ENCODE measurements at regions not wholly inside any gene's neighbourhood (a gene's known extent, or its start where the extent isn't known, plus 50 kb on each side); places are given as distances from the start of the nearest gene placed in this dataset.
"Not testable (repeated sequence)": the region's sequence is repeated elsewhere in the genome, so short reads cannot be mapped to it uniquely, and the experiment has no call there.

- DNase-seq (ENCODE audit: low read depth, low spot score); in situ Hi-C loops (cut with HindIII; ENCODE audit: low pct_unique_long_range_greater_than_20kb, low sequenced_read_pairs): not testable (repeated sequence)
Observed at GRCh38 chr7:101758519-101758918, 58.9 kb upstream of the CUX1 start.

GRCh38 chr7:101764221-101764620 lies 53.2 kb upstream of the CUX1 start:
- in situ Hi-C loops (cut with HindIII; ENCODE audit: low pct_unique_long_range_greater_than_20kb, low sequenced_read_pairs), result no loop called here

GRCh38 chr7:101767544-101767943 lies 49.9 kb upstream of the CUX1 start:
- in situ Hi-C loops (cut with HindIII; ENCODE audit: low pct_unique_long_range_greater_than_20kb, low sequenced_read_pairs), result no loop called here
- DNase-seq (ENCODE audit: low read depth, low spot score), result no peak

More at GRCh38 chr7:101764221-101764620, 53.2 kb upstream of the CUX1 start:
- no peak for DNase-seq (ENCODE audit: low read depth, low spot score)
